NCI-H128 (cell line): ENCODE measurements at regions not wholly inside any gene's neighbourhood (a gene's known extent, or its start where the extent isn't known, plus 50 kb on each side); places are given as distances from the start of the nearest gene placed in this dataset.

Experiments
- DNase-seq: peaks from one replicate; lab custom pipeline; 2025; ENCODE audit not compliant: unreplicated experiment; lab: John Stamatoyannopoulos, UW

DNA sequence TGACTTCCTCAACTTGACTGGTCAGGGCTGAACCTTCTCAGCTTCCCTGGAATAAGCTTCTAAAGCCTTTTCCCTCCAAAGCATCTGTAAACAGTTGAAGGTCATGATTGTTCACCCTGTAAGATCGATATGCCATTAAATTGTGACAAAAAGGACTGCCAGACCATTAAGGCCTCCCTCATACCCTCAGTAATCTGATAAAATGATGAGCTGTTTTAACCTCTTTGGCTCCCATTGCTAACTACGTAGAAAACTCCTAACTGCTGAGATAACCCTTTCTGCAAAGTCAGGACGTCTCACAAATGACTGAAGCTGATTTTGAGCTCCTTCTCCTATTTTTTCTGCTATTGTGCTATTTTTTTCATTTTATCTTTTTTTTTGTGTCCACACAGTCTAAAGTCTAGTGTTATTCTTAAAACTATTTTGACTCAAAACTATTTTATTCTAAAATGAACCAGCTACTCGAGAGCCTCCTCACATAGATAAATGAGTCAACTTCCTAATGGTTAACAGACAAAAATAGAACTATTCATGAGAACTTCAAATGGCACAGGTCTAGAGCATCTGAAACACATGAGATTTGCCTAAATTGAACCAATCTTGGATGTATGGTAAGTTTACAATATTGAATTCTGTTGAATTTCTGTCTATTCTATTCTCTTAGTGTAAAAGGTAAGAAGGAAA is 395.6 kb upstream of the TLE4 start:
- no peak for DNase-seq

DNA sequence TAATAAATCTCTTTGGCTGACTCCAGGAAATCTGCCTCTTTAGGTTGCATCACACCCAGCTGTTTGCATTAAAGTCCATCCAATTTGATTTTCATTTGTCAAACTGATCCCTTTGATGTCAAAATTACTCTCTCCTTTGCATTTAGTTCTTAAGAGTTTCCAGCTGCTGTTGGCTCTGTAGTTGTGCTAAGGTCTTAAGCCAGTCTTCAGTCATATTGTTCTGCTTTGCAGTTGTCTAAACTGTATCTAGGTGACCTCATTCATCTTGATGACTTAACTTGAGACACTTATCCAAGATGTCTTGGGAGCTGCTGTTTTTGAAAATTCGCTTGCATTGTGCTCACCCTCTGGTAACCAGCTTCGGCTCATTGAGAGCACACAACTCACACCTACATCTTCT is 386.9 kb upstream of the TLE4 start:
- DNase-seq, result peak; percentile 9

DNA sequence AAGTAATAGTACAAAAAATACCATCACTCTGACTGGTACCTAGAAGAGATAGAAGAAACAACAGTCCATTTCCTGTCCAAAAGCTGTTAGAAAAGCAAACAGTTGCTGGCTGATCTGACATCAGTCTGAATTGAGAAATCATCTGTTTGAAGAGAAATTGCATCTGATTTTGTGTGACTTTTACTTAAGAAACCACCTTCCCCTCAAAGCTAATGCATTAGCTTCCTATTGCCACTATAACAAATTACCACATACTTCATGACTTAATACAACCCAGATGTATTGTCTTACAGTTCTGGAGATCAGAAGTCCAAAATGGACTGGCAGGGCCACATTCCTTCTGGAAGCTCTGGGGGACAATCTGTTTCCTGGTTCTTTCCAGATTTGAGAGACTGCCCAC is 385.9 kb upstream of the TLE4 start:
- DNase-seq, result no peak

DNA sequence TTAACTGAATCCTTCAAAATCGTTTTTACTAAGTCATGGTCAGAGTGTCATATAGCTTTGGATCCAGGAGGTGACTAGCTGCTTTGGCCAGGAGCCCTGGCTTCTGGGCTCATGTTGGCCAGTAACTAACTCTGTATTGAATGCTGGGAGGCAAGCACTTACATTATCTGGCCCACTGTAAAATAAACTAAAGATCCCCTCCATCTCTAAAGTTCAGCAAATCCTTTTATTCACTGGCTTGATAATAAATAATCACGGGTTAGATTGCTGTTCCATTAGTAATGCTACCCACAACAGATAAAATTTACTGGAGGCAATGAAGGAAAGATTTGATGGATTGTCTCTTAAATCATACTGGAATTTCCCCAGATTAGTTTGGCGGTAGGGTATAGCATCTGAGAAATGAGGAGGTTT is 382.2 kb upstream of the TLE4 start:
- no peak for DNase-seq

DNA sequence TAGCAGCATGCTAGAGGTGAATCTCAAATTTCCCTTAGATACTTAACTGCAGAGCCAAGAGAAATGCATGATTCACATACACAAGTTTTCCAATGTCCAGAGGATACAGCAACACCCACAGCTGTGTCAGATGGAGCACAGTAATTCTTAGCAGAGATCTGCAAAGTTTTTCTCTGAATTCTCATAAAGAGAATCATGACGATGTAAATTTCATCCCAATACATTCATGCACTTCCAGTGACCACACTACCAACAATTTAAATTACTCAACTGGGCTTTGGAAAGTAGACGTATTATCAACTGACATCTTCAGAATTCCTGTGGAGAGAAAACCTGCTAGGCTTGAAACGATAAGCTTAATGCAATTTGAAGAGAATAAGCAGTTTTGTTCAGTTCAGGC is 378.8 kb upstream of the TLE4 start:
- DNase-seq, result no peak

DNA sequence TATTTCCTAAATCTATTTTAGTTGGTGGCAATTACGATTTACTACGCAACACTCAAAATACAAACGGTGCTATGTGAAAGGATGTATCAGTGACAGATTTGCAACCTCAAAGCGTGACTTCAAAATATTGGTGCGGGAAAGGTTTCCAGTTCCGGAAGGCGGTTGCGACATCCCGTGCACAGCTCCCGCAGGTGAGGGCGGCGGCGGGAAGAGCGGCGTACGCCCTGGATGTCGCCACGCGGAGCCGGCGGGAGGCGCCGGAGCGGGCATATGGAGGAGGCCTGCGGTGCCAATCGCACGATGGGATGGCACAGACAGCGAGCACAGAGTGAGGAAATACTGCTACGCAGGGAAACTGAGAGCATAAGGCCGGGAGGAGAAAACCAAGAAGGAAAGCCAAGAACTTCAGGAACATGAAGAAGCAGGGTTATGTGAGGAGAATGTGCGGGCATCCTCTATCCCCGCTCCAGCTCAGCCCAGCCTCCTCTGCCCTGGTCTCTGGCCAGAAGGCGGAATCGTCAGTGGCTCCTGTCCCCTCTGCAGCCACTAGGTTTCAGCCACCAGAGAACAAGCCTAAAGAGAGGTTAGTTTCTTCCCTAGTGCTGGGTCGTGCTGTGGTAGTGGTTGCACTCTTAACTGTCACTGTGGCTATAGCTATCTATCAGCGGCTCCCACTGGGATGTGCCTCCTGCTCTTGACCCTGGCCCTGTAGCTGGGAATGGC is 378.1 kb upstream of the TLE4 start:
- DNase-seq, result no peak

DNA sequence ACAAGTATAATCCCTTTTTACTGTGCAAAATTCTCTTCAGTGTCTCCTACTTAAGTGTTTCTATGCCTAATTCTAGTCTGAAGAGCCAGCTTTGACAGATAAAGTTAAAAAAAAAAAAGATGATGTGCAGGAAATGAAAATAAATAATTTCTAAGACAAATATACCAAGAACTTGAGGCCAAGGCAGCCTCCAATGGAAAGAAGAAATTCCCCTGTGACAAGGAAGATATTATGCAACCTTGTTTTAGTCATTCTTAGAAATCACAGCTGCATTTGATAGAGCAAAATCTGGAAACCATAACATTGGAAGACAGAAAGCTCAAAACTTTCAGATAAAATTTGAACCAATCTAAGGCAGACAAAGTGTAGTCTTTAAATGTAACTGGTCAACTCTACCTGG is 375.9 kb upstream of the TLE4 start:
- no peak for DNase-seq

DNA sequence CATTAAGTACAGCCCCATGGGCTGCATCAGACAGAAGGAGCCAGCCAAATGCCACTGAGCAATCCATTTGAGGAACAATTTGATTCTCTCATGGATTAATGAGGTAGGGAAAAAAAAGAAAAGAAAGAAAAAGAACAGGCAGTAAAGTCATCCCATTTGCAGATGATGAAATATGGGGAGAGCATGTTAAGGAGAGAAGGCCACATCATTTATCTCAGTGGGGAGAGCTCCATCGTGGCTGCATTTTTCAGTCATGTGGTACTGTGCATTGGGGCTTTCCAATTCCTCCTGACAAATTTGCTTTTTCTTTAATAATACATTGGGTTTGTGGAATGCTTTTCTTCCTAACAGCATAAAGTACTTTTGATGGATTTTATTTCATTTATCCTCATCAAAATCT is 375.2 kb upstream of the TLE4 start:
- no peak for DNase-seq

DNA sequence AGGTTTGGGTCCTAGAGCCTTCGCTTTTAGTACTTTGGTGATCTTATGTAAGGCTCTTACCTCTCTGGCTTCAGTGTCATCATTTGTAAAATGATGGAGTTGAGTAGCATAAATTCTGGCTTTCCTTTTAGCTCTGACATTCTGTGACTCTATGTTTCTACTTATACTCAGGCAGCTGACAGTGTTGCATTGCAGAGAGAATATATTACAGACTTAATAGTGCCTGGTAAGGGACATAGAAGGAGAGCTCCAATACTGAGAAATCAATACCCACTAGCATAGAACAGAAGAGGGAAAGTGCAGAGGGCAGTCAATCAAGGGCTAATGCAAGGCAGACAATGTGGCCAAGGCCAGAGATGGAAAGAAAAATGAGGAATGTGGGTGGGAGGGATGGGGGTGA is 371.4 kb upstream of the TLE4 start:
- DNase-seq, result no peak

DNA sequence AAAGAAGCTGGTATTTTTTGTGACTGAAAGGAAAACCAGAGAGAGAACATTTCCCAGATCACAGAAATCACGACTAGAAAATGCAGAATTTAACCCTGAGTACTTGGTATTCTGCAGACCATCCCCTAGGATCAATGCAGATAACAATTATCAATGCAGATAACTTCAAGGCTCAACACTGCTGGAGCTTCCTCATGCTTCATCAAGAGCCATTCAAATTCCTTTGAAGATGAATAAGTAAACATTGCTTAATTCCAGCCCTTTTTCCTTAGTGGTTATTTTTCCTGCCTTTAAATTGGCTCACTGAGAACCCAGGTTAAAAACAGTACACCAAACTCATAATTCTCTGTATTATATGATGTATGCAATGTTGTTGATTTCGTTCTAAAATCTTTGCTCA is 370.1 kb upstream of the TLE4 start:
- no peak for DNase-seq

DNA sequence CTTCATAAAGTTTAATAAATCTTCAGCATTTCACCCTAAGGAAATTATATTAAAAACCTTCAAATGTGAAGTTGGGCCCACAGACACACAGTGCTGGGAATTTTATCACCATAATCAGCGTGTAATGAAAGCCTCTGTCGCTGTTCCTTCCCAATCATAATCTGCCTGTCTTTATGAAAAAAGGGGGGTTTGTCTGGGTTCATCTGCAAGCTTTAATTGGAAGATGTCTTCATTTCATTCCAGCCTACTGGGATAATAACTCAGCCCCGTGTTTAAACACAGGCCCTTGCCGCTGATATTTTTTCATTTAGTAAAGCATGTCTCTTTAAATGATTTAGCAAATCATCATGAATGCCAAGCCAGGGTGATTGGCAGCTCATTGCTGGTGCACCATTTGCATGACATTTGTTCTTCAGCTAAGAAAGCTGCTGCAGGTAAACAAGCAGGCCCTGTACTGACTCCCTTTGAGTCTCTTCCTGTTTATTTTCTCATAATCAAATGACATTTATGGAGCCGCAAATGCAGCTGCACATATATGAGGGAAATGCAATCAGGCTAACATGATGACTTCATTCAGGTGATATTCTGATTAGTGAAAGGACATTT is 362.9 kb upstream of the TLE4 start:
- no peak for DNase-seq

DNA sequence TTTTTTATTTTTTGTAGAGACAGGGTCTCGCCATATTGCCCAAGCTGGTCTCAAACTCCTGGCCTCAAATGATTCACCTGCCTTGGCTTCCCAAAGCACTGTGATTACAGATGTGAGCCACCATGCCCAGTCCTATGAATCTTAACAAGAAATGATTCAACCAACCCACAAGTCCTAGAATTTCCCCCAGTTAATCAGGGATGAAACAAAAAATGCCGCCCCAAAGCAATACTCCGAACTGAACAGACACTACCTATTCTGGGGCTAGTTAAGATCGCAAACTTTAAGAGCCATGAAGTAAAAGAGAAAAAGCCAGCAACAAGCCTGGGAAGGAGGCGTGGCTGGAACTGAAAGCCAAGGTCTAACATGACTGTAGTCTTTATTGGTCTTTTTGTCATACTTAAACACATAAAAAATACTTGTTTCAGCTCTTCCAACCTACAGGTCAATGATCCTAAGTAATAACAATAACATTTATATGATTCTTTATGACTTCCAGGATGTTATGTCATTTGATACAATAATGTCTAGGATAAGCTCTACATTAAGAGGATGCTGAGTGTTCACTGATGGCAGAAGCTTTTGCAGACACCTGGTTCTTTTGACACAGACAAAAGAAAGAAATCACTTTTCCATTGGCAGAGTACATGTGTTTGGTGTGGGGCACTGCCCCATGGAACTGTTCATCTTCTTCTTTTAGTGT is 361.1 kb upstream of the TLE4 start:
- DNase-seq, result peak; percentile 66

DNA sequence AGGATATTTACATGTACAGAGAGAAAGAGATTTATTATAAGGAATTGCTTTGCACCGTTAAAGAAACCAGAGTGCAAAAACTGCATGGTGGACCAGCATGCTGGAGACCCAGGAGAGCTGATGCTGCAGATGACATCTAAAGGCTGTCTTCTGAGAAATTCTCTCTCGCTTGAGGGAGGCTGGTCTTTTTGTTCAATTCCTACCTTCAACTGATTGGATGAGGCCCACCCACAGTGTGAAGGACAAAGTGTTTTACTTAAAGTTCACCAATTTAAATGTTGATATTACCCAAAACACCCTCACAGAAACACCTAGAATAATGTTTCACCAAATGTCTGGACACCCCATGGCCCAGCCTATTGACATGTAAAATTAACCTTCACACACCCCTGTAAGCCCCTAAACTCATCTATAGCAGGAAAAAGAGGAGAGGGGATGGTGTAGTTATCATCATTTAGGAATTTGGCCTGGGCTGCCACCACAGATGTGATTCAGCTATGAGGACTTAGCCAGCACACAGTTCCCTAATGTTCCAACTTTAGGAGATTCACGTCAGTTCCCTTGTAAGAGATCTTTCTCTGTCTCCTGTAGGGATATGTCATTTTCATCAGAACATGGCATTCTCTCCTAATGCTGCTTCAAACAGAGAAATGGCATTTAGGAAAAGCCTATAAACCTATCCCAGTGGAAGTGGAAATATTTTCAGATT is 358.2 kb upstream of the TLE4 start:
- no peak for DNase-seq

DNA sequence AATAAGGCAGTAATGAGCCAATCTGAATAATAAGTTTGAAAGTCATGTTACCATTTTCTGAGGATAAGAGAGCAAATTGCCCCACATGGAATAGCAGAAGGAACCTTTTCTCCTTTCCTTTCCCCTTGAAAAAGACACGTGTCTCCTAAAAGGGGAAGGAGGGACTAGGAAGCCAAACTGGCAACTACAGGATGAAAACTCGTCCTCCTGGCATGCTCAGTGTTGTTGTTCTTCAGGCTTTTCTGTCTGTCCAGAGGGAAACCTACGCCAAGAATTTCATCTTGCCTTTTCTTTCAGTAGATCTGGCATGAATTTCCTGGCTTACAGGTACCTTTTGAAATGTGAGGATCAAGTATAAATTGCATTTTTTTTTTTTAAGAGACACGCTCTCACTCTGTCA is 355.9 kb upstream of the TLE4 start:
- no peak for DNase-seq

DNA sequence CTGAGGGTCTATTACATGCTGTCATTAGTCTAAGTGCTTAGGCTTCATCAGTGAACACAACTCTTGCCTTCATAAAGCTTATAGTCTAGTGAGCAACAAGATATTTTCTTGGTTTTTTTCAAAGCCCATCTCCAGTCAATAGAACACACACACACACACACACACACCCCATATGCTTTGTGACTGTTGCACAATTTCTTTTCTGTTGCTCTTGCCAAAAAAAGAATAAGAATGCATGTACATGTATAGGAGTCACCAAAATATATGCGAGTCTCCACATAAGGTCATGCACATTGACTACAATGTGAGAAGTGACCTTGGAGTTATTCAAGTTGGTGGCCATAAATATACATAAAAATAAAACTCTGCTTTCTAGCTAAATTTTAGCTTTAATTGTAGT is 351.5 kb upstream of the TLE4 start:
- no peak for DNase-seq

DNA sequence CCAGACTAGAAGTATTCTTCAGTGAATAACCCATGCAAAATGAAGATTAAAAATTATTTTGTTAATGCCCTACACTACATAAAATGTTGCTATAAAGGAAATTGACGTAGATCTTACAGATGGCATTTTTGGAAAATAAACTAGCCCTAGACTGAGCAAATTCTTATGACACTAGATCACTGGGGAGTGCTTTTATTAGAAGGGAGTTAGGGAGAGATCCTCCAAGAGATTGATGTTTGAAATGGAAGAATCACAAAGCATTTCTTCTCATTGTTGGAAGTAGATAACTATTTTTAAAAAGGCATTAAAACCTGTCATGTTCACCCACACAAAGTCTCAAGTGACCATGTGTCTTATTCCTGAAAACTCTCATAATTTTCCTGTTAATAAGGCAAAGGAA is 351.1 kb upstream of the TLE4 start:
- no peak for DNase-seq

DNA sequence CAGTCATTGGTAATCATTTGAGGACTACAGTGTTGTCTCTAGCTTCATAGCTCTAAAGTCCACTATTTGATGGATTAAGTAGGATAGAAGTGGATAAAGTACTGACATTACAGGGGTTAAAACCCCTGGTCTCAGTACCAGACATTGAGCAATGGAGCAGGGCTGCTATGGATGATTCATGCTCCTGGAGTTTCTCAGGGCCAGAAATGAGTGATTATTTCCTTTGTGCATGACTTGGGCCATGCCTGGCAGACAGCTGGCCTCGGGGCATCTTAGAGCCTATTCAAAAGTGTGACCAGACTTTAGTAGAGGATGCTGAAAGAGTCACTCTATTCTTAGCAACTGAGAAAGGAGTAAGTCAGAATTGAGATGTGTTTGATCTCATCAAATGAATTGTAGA is 350.7 kb upstream of the TLE4 start:
- DNase-seq, result no peak

DNA sequence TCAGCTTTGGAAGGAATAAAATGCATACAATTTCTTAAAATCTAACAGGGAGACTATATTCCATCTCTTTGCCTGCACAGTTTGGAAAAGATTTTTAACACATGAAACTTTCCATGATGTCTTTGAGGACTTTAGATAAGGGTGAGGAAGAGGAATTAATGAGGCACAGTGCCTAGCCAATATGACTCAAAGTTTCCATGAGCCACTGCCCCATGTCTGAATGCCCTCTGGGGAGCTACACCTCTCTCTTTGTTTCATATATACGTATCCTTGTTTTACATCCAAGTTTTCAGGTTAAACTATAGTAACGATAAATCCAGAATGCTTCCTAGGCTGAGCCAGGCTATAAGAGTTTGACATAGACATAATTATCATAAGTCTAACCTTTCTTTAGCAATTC is 349.3 kb upstream of the TLE4 start:
- DNase-seq, result no peak

DNA sequence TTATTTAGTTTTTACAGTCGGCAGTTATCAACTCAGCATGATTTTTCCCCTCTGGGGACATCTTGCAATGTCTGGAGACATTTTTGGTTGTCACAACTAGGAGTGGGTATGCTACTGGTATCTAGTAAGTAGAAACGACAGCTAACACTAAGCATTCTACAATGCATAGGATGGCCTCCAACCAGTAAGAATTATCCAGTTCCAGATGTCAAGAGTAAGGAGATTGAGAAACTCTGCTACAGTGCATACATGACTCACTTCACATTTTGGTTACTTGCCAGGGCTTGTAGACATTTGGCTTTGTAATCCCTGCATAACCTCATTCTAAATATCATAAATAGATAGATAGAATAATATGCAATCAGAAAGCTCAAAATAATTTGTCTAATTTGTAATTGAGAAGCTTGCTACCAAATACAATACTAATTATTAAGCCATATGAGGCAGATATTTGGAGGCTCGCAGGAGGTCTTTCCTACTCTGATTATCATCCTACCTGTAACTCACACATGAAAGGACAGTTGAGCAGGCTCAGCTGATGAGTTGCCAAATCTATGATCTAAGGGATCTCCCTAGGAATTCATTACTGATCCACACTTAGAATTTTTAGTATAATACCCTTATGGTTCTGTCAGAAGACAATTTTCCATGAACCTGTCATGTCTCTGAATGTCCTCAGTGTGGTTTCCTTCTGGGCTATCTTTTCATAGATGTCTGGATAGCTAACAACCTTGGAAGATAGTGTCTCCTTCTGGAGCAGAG is 346.9 kb upstream of the TLE4 start:
- no peak for DNase-seq

DNA sequence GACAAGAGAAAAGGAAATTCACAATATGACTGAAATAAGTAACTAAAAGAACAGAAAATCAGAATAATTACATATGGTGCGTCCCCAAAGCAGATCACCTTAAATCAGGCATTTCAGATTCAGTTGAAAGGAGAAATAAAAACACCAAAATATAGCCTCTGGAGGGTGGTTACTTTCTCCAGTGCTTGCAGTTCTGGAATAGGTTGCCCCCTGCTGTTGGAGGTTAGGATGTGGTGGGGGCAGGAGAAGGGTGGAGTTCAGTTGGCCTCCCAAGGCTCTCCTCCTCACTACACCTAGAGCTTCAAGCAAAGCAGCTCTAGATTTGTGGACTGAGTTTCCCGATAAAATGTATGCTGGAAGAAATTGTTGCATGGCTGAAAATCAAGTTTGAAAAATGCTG is 338.2 kb upstream of the TLE4 start:
- DNase-seq, result no peak

DNA sequence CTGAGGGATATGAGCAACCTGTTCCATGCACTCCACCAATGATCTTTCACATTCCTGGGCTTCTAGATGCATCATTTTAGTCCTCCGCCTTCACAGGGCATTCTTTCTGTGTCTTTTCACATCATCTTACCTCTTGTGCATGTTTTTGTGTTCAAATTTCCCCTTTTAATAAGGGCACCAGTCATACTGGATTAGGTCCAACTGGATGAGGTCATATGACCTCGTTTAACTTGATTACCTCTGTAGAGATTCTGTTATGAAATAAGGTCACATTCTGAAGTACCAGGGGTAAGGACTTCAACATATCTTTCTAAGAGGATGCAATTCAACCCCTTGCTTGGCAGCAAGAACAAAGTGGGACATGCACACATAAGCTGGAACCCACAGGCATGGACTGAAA is 335.3 kb upstream of the TLE4 start:
- DNase-seq, result no peak
